IgD-negative memory B cell (primary cell): ENCODE measurements at regions not wholly inside any gene's neighbourhood (a gene's known extent, or its start where the extent isn't known, plus 50 kb on each side); places are given as distances from the start of the nearest gene placed in this dataset.

Source experiments
- H3K27ac Mint-ChIP-seq, 3 donors: one replicate each; pipeline ENCODE4 v1.8.0; 2020 to 2022; ENCODE audit warnings: mild to moderate bottlenecking in 3 of 3, mixed read lengths in 3 of 3, moderate library complexity in 1 of 3
- H3K27me3 Mint-ChIP-seq: one replicate; pipeline ENCODE4 v1.8.0; 2021; ENCODE audit warnings: mixed read lengths
- H3K36me3 Mint-ChIP-seq: one replicate; pipeline ENCODE4 v1.8.0; 2020; ENCODE audit warnings: mild to moderate bottlenecking, mixed read lengths
- H3K4me1 Mint-ChIP-seq, 3 donors: one replicate each; pipeline ENCODE4 v1.8.0; 2020 to 2022; ENCODE audit warnings: mixed read lengths in 3 of 3, mild to moderate bottlenecking in 1 of 3
- H3K4me3 Mint-ChIP-seq, 4 donors: one replicate each; pipeline ENCODE4 v1.8.0; 2020 to 2022; ENCODE audit warnings: mild to moderate bottlenecking in 4 of 4, mixed read lengths in 4 of 4, moderate library complexity in 3 of 4
- H3K9me3 Mint-ChIP-seq, 3 donors: one replicate each; pipeline ENCODE4 v1.8.0; 2020 to 2021; ENCODE audit warnings: mixed read lengths in 3 of 3, mild to moderate bottlenecking in 1 of 3

DNA sequence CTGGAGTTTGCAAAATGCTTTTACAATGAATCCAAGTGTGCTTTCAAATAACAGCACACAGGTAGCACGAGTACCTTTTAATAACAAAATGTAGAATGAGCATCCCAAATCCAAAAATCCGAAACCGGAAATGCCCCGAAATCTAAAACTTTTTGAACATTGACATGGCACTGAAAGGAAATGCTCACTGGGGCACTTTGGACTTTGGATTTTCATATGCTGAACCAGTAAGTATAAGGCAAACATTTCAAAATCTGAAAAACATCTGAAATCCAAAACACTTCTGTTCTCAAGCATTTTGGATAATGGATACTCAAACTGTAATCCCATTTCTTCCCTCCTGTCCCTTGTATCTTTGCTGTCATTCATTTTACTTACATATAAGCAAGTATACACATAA lies 50.1 kb downstream of the GCNT4 start:
- no peaks in the 10 kb centered on the region for H3K4me1 Mint-ChIP-seq
- H3K36me3 Mint-ChIP-seq = no peaks in the 10 kb centered on the region
- no peak overlapping the region for H3K27ac Mint-ChIP-seq
- H3K27me3 Mint-ChIP-seq = peaks cover 4% of the 10 kb centered on the region
- peaks cover 2 to 15% (median 6%) of the 10 kb centered on the region in 3 donors for H3K9me3 Mint-ChIP-seq
- H3K4me3 Mint-ChIP-seq = no peak overlapping the region

DNA sequence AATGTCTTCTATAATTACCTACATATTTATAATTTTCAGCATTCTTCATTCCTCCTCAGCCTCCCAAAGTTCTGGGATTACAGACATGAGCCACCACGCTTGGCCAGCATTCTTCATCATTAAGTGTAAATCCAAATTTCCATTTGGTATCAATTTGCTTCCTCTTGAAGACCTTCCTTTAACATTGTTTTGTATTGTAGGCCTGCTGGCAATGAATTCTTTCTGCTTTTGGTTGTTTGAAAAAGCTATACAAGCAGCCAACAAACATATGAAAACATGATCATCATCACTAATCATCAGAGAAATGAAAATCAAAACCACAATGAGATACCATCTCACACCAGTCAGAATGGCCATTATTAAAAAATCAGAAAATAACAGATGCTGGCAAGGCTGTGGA lies 56.4 kb downstream of the GCNT4 start:
- Mint-ChIP-seq H3K27me3 (peaks cover 3% of the 10 kb centered on the region), H3K9me3 (peaks cover 4 to 12% (median 6%) of the 10 kb centered on the region in 3 donors), H3K4me1 (no peaks in the 10 kb centered on the region), H3K27ac (no peak overlapping the region), H3K4me3 (no peak overlapping the region), H3K36me3 (no peaks in the 10 kb centered on the region)

GRCh38 chr5:74994826-74995225 lies 57.5 kb downstream of the GCNT4 start:
- peaks cover 4 to 12% (median 6%) of the 10 kb centered on the region in 3 donors for H3K9me3 Mint-ChIP-seq
- no peak overlapping the region for H3K4me3 Mint-ChIP-seq
- H3K36me3 Mint-ChIP-seq = no peaks in the 10 kb centered on the region
- H3K4me1 Mint-ChIP-seq = no peaks in the 10 kb centered on the region
- H3K27ac Mint-ChIP-seq = no peak overlapping the region
- peaks cover 3% of the 10 kb centered on the region for H3K27me3 Mint-ChIP-seq

GRCh38 chr5:74993743-74994142 lies 58.6 kb downstream of the GCNT4 start:
- H3K36me3 Mint-ChIP-seq = no peaks in the 10 kb centered on the region
- H3K9me3 Mint-ChIP-seq = peaks cover 4 to 12% (median 6%) of the 10 kb centered on the region in 3 donors
- no peak overlapping the region for H3K4me3 Mint-ChIP-seq
- peaks cover 3% of the 10 kb centered on the region for H3K27me3 Mint-ChIP-seq
- no peaks in the 10 kb centered on the region for H3K4me1 Mint-ChIP-seq
- no peak overlapping the region for H3K27ac Mint-ChIP-seq

- no peaks in the 10 kb centered on the region for H3K36me3 Mint-ChIP-seq
- H3K9me3 Mint-ChIP-seq = peaks cover 10 to 14% (median 11%) of the 10 kb centered on the region in 3 donors
- no peak overlapping the region for H3K4me3 Mint-ChIP-seq
- no peak overlapping the region for H3K27ac Mint-ChIP-seq
- peaks cover 6% of the 10 kb centered on the region for H3K27me3 Mint-ChIP-seq
- H3K4me1 Mint-ChIP-seq = no peaks in the 10 kb centered on the region
Measured at GRCh38 chr5:74992791-74993190, 59.6 kb downstream of the GCNT4 start.

- Mint-ChIP-seq H3K9me3 (peaks cover 6 to 9% (median 7%) of the 10 kb centered on the region in 3 donors), H3K4me1 (no peaks in the 10 kb centered on the region), H3K36me3 (no peaks in the 10 kb centered on the region)
Measured at GRCh38 chr5:74991522-74991921, 60.8 kb downstream of the GCNT4 start.

DNA sequence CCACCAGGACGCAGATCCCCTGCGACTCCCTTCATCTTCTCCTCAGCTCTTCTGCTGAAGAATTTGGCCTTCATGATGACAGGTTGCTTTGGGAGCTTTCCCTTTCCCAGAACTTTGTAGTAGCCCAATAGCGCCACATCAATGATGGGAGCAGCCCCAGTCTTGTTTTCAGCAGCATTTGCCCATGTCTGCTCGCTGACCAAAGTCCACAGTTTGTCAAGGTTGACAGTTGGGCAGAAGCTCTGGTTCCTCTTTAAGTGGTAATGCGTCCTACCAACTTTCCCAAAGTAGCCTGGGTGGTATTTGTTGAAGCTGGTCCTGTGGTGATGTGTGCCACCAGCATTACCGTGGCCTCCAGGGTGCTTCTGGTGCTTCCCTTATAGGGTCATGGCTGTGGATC lies 62.2 kb downstream of the GCNT4 start:
- Mint-ChIP-seq H3K27ac (no peak overlapping the region), H3K36me3 (no peaks in the 10 kb centered on the region), H3K27me3 (peaks cover 3% of the 10 kb centered on the region), H3K9me3 (peaks cover 4 to 7% (median 7%) of the 10 kb centered on the region in 3 donors), H3K4me3 (no peak overlapping the region), H3K4me1 (no peaks in the 10 kb centered on the region)

More at GRCh38 chr5:74991522-74991921, 60.8 kb downstream of the GCNT4 start:
- Mint-ChIP-seq H3K27ac (no peak overlapping the region), H3K4me3 (no peak overlapping the region), H3K27me3 (peaks cover 3% of the 10 kb centered on the region)

GRCh38 chr5:74988273-74988983 lies 63.9 kb downstream of the GCNT4 start:
- H3K36me3 Mint-ChIP-seq = no peaks in the 10 kb centered on the region

GRCh38 chr5:74978345-74978744 lies 74.0 kb downstream of the GCNT4 start:
- peaks cover 3% of the 10 kb centered on the region for H3K27me3 Mint-ChIP-seq
- H3K4me1 Mint-ChIP-seq = peaks cover 0 to 3% (median 0%) of the 10 kb centered on the region in 3 donors
- no peak overlapping the region for H3K27ac Mint-ChIP-seq
- H3K36me3 Mint-ChIP-seq = no peaks in the 10 kb centered on the region
- peaks cover 0 to 7% (median 0%) of the 10 kb centered on the region in 3 donors for H3K9me3 Mint-ChIP-seq
- peak overlapping the region in 1 of 4 donors; percentile 70 for H3K4me3 Mint-ChIP-seq

More at GRCh38 chr5:74988273-74988983, 63.9 kb downstream of the GCNT4 start:
- H3K9me3 Mint-ChIP-seq = peaks cover 4 to 7% (median 7%) of the 10 kb centered on the region in 3 donors
- H3K4me1 Mint-ChIP-seq = no peaks in the 10 kb centered on the region
- H3K4me3 Mint-ChIP-seq = no peak overlapping the region
- no peak overlapping the region for H3K27ac Mint-ChIP-seq
- H3K27me3 Mint-ChIP-seq = peaks cover 3% of the 10 kb centered on the region

DNA sequence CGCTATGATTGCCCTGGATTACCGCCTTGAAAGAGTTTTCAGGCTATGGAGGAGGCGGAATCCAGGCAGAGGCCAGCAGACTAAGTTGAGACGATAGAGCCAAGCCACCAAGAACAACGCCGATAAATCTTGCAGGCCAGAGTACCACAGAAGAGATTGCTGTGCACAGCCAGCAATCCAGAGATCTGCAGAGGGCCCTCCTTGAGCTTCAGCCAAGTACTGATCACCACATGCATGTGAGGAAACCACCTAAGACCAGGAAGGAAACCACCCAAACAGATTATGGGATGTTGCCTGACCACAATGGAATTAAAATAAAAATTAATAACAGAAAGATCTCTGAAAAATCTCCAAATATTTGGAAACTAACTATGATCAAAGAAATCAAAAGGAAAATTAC lies 74.9 kb downstream of the GCNT4 start:
- no peak overlapping the region for H3K4me3 Mint-ChIP-seq
- H3K27ac Mint-ChIP-seq = no peak overlapping the region
- H3K27me3 Mint-ChIP-seq = peaks cover 3% of the 10 kb centered on the region
- H3K36me3 Mint-ChIP-seq = no peaks in the 10 kb centered on the region
- H3K9me3 Mint-ChIP-seq = peaks cover 0 to 7% (median 0%) of the 10 kb centered on the region in 3 donors
- H3K4me1 Mint-ChIP-seq = peaks cover 0 to 3% (median 0%) of the 10 kb centered on the region in 3 donors

GRCh38 chr5:74976651-74977050 lies 75.7 kb downstream of the GCNT4 start:
- no peak overlapping the region for H3K4me3 Mint-ChIP-seq

GRCh38 chr5:74975582-74975981 lies 76.8 kb downstream of the GCNT4 start:
- peaks cover 3% of the 10 kb centered on the region for H3K27me3 Mint-ChIP-seq
- no peak overlapping the region for H3K27ac Mint-ChIP-seq
- no peak overlapping the region for H3K4me3 Mint-ChIP-seq
- no peaks in the 10 kb centered on the region for H3K36me3 Mint-ChIP-seq
- peaks cover 0 to 3% (median 0%) of the 10 kb centered on the region in 3 donors for H3K4me1 Mint-ChIP-seq
- peaks cover 0 to 7% (median 0%) of the 10 kb centered on the region in 3 donors for H3K9me3 Mint-ChIP-seq

More at GRCh38 chr5:74976651-74977050, 75.7 kb downstream of the GCNT4 start:
- Mint-ChIP-seq H3K4me1 (peaks cover 0 to 3% (median 0%) of the 10 kb centered on the region in 3 donors), H3K9me3 (peaks cover 0 to 7% (median 0%) of the 10 kb centered on the region in 3 donors), H3K27ac (no peak overlapping the region), H3K27me3 (peaks cover 3% of the 10 kb centered on the region), H3K36me3 (no peaks in the 10 kb centered on the region)

GRCh38 chr5:74974451-74975091 lies 77.8 kb downstream of the GCNT4 start:
- no peak overlapping the region for H3K27ac Mint-ChIP-seq
- H3K9me3 Mint-ChIP-seq = peaks cover 0 to 7% (median 0%) of the 10 kb centered on the region in 3 donors
- H3K36me3 Mint-ChIP-seq = no peaks in the 10 kb centered on the region
- H3K4me1 Mint-ChIP-seq = peaks cover 0 to 3% (median 0%) of the 10 kb centered on the region in 3 donors
- peaks cover 3% of the 10 kb centered on the region for H3K27me3 Mint-ChIP-seq
- H3K4me3 Mint-ChIP-seq = no peak overlapping the region

- Mint-ChIP-seq H3K36me3 (no peaks in the 10 kb centered on the region), H3K27me3 (peaks cover 3% of the 10 kb centered on the region), H3K4me3 (no peak overlapping the region), H3K9me3 (peaks cover 0 to 7% (median 0%) of the 10 kb centered on the region in 3 donors), H3K4me1 (peaks cover 0 to 3% (median 0%) of the 10 kb centered on the region in 3 donors), H3K27ac (no peak overlapping the region)
Measured at GRCh38 chr5:74973694-74974093, 78.7 kb downstream of the GCNT4 start.

GRCh38 chr5:74971947-74972460 lies 80.4 kb downstream of the GCNT4 start:
- Mint-ChIP-seq H3K4me1 (peaks cover 0 to 1% (median 0%) of the 10 kb centered on the region in 3 donors), H3K4me3 (no peak overlapping the region), H3K27ac (no peak overlapping the region), H3K27me3 (peaks cover 3% of the 10 kb centered on the region), H3K9me3 (peaks cover 0 to 7% (median 0%) of the 10 kb centered on the region in 3 donors), H3K36me3 (no peaks in the 10 kb centered on the region)
